Hepatocyte (in vitro differentiated cells): ENCODE measurements at regions not wholly inside any gene's neighbourhood (a gene's known extent, or its start where the extent isn't known, plus 50 kb on each side); places are given as distances from the start of the nearest gene placed in this dataset.

ENCODE experiments used
- EZH2 ChIP-seq: fragments of 200-600 bp; sonication (generic); IDR thresholded peaks from 2 replicates; pipeline ENCODE4 v1.6.1; 2016; ENCODE audit warnings: antibody characterized with exemption, mild to moderate bottlenecking, borderline replicate concordance
- TF ChIP-seq, protein P1 (sequence below): fragments of 200-600 bp; sonication (generic); IDR thresholded peaks from 2 replicates; pipeline ENCODE4 v1.5.1; 2016; ENCODE audit warnings: antibody characterized with exemption, mild to moderate bottlenecking; ENCODE audit not compliant: poor library complexity

DNA sequence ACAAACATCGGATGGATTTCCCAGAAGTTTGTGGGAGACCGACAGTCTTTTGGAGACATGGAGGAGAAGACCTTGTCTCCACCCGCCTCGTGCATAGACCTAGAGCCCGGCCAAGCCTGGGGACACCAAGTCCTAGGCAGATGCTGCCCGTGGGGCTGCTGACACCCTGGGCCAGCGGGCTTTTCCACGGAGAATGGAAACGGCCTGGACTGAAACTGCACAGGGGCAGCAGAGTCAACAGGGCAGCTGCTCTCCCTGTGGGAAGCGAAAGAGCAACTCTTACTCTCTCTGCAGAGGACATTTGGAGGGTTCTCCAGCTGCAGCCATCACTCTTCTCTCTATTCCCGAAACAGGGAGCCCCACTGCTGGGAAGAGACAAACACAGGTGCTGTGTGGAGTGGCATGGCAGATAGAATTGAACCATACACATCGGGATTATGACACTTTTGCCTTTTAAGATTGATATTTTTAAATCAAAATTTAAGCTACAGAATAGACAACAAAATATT is 401.2 kb downstream of the THBS2 start:
- TF ChIP-seq, protein P1, sequence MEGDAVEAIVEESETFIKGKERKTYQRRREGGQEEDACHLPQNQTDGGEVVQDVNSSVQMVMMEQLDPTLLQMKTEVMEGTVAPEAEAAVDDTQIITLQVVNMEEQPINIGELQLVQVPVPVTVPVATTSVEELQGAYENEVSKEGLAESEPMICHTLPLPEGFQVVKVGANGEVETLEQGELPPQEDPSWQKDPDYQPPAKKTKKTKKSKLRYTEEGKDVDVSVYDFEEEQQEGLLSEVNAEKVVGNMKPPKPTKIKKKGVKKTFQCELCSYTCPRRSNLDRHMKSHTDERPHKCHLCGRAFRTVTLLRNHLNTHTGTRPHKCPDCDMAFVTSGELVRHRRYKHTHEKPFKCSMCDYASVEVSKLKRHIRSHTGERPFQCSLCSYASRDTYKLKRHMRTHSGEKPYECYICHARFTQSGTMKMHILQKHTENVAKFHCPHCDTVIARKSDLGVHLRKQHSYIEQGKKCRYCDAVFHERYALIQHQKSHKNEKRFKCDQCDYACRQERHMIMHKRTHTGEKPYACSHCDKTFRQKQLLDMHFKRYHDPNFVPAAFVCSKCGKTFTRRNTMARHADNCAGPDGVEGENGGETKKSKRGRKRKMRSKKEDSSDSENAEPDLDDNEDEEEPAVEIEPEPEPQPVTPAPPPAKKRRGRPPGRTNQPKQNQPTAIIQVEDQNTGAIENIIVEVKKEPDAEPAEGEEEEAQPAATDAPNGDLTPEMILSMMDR, result no peak
- TF ChIP-seq EZH2, result no peak
